EH (cell line): ENCODE measurements at regions not wholly inside any gene's neighbourhood (a gene's known extent, or its start where the extent isn't known, plus 50 kb on each side); places are given as distances from the start of the nearest gene placed in this dataset.
A peak's percentile ranks its signal among the peaks of the same experiment; 100 is the strongest.

Source experiments
- DNase-seq: peaks from one replicate; pipeline ENCODE4 v3.0.0-alpha.2; 2015; ENCODE audit warnings: low read depth

GRCh38 chr20:50344232-50345071, 153.8 kb downstream of the CEBPB start:
- no peak for DNase-seq

- DNase-seq: no peak
Observed at GRCh38 chr20:50345712-50346373, 155.2 kb downstream of the CEBPB start.

- DNase-seq: peak; percentile 93
Observed at GRCh38 chr20:50346374-50347283, 156.0 kb downstream of the CEBPB start.

GRCh38 chr20:50347284-50348063, 156.8 kb downstream of the CEBPB start:
- no peak for DNase-seq

GRCh38 chr20:50348096-50348495, 157.5 kb downstream of the CEBPB start:
- DNase-seq: no peak

- no peak for DNase-seq
Observed at GRCh38 chr20:50350510-50351249, 159.5 kb upstream of the PTPN1 start.

GRCh38 chr20:50351541-50351940, 158.6 kb upstream of the PTPN1 start:
- no peak for DNase-seq

- DNase-seq: no peak
Observed at GRCh38 chr20:50353289-50353961, 156.8 kb upstream of the PTPN1 start.

GRCh38 chr20:50354721-50355589, 155.2 kb upstream of the PTPN1 start:
- no peak for DNase-seq

- DNase-seq: no peak
Observed at GRCh38 chr20:50355590-50356524, 154.3 kb upstream of the PTPN1 start.

GRCh38 chr20:50356525-50356885, 153.7 kb upstream of the PTPN1 start:
- no peak for DNase-seq

- DNase-seq: no peak
Observed at GRCh38 chr20:50356962-50357782, 153.0 kb upstream of the PTPN1 start.

- DNase-seq: no peak
Observed at GRCh38 chr20:50357783-50358161, 152.4 kb upstream of the PTPN1 start.

- DNase-seq: no peak
Observed at GRCh38 chr20:50358166-50358565, 152.0 kb upstream of the PTPN1 start.

GRCh38 chr20:50358971-50359370, 151.2 kb upstream of the PTPN1 start:
- DNase-seq: no peak

GRCh38 chr20:50359607-50360217, 150.5 kb upstream of the PTPN1 start:
- DNase-seq: no peak

- no peak for DNase-seq
Observed at GRCh38 chr20:50360218-50360672, 149.9 kb upstream of the PTPN1 start.
